NCI-H774 (cell line): ENCODE measurements at regions not wholly inside any gene's neighbourhood (a gene's known extent, or its start where the extent isn't known, plus 50 kb on each side); places are given as distances from the start of the nearest gene placed in this dataset.

ENCODE experiments used
- DNase-seq: peaks from one replicate; lab custom pipeline; 2025; lab: John Stamatoyannopoulos, UW

DNA sequence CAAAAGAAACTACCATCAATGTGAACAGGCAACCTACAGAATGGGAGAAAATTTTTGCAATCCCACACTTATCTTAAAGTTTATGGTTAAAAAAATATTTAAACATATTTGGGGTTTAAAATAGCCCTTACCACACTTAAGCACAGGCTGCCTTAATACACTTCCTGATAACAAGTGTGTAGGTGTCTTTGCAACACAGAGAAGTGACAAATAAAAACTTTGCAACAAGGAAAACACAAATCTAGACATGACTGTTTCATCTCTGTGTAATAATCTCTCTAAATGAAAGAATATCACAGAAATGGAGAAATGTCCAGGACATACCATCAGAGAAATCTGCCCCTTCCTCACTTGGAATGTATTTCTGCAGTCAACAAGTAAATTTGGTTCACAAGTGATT is 464.1 kb upstream of the ARHGEF26 start:
- DNase-seq: no peak

DNA sequence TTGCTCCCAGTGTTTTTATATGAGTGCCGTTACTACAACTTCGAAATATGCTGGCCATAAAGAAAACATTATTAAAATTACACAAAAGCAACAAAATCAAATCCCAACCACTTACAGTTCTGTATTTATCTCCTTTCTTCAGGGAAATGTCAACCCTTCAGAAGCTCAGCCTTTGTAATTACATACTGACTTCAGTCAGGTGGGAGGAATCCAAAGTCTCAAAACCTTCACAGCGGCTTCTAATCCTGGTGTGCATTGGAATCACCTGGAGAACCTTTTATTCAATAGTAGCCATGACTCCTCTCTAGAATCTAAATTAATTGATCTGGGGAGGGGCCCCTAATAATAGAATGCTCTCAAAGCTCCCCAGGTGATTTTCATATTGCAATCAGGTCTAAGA is 463.7 kb upstream of the ARHGEF26 start:
- DNase-seq: no peak

DNA sequence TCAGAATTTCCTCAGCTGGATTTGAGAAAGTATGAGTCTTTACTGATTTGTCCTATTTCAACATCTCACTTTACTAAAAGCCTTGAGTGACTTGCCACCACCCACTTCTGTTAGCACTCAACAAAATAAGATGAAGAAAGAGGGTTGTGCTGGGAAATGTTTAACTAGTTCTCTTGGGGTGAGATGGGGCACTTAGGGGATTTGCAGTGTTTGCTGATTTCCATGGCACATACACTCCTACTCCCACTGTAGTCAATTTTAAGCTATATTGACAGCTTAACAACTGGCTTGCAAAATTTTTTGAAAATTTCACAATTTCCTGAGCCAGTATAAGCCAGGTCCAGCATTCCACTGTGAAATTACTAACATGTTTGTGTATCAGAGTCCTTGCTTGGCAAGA is 463.1 kb upstream of the ARHGEF26 start:
- DNase-seq: no peak

DNA sequence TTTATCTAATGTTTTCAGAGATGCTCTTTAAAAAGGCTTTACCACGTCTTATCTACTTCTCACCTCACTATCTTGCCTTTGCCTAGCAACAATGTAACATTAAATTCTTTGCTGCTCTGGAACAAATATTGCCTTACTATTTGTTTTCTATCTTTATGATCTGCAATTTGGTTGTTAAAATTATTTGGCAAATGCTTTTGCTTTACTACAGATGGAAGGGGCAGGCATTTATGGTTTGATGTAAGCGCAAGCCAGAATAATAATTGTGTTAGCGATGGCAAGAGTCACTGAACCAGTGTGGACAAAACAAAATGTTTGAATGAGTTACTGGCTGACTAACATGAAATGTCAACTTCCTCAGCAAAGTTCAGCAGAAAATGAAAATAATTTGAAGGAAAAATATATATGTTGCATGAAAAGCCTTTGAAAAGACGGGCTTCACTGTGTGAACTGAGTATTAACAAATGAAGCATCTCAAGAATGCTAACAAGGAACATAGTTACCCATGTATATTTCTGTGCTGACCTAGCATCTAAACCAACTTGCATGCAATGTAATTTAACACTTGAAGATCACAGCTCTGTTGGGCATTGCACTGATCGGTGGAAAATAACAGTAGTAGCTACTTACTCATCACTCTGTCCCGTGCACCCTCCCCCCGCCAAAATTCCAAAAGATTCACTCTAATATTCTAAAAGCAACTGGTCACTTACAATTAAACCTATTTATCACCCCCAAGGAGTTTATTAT is 454.0 kb upstream of the ARHGEF26 start:
- no peak for DNase-seq

DNA sequence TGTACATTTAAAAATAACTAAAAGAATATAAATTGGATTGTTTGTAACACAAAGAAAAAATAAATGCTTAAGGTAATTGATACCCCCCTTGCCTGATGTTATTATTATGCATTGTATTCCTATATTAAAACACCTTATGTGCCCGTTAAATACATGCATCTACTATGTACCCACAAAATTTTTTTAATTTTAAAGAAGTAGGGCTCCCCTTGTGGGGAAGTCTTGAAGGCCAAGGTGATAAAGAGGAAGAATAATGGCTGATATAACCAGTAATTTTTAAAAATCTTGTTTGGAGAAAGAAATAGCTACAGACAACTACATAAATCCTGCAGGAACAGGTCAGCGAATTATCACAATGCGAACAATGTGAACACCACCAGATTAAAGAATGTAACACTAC is 451.7 kb upstream of the ARHGEF26 start:
- DNase-seq: no peak

DNA sequence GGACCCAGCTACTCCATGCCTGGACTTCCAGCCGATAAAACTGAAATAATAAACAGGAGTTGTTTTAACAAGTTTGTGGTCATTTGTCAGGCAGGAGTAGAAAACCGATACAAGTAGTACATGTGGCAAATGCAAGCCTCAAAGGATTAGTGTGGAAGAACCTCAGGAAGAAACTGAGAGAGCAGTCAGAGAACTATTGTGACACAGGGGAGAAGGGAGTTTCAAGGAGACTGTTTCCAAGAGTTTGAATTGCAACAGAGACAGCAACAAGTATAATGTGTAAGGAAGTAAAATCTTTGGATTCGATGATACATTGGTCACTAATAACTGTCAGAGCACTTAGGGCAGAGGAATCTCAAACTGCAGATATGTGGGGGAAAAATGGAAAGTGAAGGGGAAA is 450.6 kb upstream of the ARHGEF26 start:
- DNase-seq: no peak

DNA sequence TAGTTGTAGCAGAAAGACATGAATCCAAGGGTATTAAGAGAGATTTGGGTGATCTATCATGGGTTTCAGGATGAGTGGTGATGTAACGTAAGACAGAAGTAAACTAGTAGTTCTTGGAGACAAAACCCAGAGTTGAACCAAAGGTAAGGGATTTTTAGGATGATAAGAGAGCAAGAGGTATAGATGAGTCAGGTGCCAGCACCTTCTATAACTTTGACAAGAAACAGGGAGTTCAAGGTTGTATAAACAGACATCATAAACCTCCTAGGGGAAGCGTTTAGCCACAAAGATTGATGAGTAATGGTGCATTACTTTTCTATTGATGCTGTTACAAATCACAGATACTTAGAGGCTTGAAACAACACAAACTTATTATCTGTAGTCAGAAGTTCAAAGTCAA is 447.3 kb upstream of the ARHGEF26 start:
- no peak for DNase-seq

DNA sequence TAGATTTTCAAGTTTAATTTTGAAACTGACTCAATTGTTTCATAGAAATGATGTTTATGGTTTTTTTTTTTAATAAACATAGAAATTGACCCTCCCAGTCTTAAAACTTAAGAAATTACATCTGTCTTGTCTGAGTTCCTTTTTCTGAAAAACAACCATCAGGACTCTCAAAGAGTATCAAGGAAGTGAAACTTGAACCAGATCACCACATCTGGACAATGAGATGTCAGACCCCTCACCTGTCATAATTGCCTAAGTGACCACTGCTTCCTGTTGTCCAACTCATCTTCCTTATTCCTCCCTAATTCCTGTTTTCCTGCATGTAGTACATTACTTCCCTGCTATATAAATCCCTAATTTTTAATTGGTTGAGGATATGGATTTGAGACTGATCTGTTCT is 441.5 kb upstream of the ARHGEF26 start:
- DNase-seq: no peak

DNA sequence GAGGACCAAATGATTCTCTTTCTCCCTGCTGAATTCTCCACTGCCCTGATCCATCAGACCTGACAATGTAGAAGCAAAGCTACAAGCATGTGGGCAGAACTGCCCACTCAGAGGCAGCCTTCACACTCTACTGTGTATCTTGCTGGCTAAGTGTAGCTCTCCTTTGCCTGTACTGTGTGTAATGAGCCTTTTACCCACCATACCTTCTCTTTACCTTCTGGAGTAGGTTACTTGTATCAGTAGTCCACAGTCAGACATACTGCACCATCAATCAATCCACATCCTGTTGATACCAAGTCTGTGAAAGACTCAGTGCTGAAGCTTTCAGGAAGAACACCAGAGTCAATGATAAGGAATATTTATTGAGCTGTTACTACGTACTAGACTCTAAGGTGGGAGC is 440.7 kb upstream of the ARHGEF26 start:
- no peak for DNase-seq

DNA sequence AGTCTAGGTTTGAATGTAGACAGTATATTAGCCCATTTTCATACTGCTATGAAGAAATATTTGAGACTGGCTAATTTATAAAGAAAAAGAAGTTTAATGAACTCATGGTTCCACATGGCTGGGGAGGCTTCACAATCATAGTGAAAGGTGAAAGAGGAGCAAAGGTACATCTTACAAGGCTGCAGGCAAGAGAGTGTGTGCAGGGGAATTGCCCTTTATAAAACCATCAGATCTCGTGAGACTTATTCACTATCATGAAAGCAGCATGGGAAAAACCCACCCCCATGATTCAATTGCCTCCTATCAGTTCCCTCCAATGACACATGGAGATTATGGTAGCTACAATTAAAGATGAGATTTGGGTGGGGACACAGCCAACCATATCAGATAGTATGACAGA is 440.1 kb upstream of the ARHGEF26 start:
- DNase-seq: no peak

DNA sequence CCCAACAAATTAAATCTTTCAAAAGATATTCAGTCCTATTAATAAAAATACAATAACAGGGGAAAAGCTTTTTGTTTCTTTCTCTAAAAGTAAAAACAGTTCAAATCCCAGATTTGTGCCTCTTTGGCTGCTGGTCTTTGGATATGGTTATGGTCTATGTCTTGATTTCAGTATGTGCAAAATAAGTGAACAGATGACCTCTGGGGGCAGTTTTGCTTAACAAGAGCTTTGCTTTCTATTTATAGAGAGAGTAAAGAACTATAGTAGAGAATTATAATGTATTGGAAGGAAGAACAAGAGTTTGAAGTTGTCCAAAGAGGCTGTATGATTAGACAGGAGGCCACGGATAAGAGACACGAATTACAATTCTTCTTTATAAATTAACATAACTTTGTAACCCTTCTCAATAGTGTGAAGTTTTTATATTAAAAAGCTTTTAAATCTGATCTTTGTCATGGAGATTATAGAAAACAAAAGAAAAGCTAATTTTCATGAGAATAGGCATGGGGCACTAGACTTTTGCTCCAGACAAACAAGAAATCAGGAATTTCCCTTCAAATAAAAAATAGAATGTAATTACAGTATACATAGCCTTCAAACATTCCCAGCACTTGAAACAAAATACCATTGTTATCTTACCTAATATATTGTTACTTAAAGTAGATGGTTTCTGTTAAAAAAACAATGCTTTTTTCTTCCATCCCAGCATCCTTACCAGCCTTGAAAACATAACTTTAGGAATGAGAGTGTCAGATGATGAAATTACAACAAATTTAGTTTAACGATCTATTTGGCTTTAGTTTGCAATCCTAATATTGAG is 432.7 kb upstream of the ARHGEF26 start:
- DNase-seq: no peak

DNA sequence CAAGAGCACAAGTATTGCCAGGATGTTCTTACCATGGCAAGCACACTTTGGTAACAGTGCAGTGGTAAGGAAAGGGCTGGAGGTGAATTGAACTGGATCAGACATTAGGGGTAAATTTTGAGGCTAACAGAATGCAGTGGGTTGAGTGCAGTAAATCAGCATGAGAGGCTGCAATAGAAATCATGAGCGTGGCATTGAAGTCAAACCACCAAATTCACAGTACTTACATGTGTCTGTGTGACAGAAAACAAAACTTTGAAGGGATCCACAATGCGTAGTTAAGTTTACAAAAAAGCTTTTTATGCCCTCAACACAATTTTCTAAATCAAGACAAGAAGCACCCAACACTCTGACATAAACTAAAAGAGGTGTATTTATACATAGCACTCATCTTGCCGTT is 428.0 kb upstream of the ARHGEF26 start:
- DNase-seq: no peak

DNA sequence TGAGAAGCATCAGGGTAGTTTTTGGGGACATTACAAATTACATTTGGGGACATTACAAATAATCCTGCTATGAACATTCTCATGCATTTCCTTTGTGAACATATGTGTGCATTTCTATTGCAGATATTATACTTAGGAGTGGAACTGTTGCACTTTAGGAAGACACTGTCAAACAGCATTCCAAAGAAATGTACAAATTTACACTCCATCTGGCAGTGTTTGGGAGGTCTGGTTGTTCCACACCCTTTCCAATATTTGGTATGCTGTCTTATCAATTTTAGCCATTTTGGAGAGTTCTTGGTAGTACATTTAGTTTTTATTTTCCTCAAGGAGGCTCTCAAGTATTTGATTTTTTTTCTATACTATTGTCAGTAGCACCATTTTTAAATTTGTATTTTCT is 419.1 kb upstream of the ARHGEF26 start:
- no peak for DNase-seq

DNA sequence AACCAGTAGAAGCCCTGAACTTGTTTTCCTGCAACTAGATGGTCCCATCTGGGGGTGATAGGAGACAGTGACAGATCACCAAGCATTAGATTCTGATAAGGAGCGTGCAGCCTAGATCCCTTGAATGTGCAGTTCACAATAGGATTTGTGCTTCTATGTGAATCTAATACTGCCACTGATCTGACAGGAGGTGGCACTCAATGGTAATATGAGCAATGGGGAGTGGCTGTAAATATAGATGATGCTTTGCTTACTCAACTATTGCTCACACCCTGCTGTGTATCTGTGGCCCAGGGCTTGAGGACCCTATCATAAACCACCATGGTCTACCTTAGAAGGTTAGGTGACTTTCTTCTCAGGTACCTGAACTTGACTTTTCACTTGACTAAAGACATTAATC is 417.1 kb upstream of the ARHGEF26 start:
- DNase-seq: no peak

DNA sequence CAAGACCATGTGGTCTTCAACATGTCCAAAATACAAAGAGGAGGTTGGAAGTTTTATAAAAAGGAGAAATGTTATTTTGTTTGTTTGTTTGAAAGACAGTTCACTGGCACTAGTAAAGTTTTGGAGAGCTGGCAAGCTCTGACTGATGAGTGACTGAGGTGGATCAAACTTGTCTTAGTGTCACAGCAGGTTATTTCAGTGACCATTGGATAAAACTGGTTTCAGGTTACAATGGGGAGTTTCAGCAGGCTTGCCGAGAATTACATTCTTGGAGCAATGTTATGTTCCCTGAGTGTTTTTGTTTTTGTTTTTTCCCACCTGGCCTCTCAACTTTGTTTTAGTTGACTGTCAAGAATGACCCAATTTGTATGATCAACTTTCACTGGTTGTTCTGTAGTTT is 414.5 kb upstream of the ARHGEF26 start:
- no peak for DNase-seq

DNA sequence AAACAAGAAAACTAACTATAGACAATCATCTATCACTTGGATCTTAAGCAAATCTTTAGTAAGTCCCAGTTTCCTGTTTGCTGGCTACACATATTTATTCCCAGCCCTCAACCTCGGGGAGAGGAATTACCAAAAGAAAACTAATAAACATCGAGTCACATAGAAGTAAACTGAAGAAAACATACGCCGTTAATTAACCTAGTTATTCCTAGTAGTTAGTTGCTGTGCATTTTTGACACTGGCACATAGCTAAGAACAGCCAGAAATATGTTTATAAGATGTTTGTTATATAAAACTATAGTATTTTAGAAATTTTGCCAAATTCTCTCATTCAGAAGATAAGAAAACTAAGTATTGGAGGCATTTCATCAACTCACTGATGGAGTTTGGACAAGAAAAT is 407.2 kb upstream of the ARHGEF26 start:
- DNase-seq: no peak

DNA sequence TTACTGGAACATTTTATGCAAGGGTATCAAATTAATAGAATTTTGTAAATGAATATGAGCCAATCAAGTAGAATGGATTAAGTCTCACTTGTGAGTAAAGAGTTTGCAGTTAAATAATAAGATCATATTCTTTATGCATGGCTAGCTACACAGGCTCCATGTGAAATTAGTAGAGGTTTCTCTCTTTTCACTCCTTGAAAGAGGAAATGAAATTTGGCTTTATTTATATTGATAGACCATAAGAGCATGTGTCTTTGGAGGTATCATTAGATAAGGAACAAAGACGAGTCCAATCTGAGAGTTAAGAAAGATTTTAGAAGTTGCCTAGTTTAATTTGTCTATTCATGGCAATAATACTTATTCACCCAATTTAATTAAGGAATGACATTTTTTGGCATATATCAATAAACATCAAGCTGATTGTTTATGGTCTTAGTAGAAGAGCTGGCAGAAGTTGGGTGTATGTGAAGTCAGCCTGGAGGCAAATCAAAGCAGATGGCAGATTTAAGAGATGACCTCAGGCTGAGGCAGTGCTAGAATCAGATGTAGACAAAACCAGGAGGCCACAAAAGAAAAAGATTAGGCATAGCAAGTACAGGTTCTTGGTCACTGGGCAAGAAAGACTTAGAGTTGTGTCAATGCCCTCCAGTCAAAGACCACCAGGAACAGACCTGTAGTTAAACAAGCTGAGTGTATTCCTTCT is 406.5 kb upstream of the ARHGEF26 start:
- no peak for DNase-seq

DNA sequence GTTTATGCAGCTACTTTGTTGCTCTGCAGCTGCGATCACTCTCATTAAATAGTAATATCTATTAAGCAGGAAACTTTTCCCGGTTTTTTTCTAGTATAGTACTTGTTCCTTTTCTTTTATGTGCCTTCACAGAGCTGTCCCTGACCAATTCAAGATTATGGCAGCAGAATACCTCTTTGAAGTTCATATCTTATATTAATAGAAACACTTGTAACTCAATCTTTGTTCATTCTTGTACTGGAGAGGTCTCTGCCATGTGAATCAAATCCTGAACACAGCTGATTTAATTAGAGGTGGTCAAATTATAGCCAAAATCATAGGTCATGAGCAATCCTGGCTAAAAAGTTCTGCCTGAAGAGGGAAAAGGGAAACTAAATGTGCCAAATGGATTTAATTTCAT is 399.0 kb upstream of the ARHGEF26 start:
- DNase-seq: no peak

DNA sequence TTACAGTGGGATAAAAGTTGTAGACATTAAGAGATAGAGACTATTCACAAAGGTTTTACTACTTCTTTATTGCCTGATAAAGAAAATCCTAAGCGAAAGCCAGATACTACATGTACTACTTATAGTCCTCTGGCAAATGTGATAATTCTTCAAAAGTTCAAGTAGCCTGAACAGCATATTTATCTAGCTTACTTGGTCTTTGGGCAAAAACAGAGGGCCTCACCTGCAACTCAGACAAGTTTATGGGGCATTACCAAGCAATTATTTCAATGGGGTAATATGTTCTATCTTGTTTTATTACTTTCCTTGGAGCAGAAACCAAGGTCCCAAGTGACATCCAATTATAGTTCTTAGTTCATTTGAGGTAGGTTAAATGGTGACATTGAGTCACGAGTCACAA is 390.1 kb upstream of the ARHGEF26 start:
- no peak for DNase-seq

DNA sequence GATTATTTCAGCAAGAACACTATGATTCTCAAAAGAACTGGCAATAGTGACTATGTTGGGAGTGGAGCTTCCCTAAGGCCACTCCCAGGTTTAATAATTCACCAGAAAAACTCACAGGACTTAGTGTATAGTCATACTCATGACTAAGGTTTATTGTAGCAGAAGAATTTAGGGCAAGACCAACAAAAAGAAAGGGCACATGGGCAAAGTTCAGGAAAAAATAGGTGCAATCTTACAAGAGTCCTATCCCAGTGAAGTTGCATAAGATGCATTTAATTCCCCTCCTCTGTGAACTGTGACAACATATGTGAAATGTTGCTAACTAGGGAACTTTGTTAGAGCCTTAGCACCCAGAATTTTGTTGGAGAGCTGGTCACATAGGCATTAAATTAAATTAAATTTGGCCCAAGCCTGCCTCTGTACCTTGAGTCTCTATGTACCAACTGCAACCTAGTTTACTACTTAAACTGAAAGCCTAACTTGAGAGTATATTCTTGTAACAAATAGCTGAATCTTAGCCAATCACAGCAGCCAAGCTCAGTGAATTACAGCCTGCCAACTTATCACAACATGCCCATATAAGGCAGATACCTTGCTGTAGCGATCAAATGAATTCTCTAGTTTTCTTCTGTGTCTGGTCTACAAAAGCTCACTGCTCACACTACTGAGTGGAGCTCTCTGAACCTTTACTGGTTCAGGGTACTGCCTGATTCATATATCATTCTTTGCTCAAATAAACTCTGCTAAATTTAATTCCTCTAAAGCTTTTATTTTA is 386.2 kb upstream of the ARHGEF26 start:
- DNase-seq: no peak

DNA sequence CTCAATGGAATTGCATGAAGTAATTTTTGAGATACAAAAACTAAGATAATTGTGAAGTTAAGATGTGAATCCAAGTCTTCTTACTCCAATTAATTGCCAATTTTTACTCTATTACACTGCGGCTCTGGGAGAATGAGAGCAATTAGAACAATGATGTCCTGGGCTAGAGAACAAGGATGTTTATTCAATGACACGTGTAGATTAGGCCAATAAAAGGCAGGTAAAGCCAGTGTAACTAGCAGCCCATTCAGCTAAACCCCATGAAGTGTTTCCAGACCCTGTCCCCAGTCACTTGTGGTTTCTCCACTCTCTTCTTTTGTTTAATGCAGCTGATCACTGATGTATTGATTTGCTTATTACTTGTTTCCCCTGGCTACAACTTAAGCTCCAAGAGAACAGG is 381.1 kb upstream of the ARHGEF26 start:
- DNase-seq: no peak

DNA sequence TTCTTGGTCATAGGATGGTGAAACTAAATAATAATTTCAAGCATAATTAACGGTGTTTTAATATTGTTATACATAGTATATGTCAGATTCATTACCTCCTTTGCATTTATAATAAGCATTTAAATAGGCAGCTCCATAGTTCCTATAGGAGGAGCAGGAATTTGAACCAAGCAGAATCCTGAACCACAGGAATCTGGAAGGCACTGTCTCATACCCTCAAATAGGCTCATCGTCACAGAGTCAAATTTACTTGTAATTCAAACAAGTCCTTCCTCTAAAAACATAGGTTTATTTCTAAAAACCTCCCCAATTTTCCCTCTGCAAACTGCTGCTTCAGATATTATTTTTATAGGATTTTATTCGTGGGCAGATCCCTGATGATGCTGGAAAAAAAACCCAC is 376.3 kb upstream of the ARHGEF26 start:
- DNase-seq: no peak
